ENCODE measurements at regions not wholly inside any gene's neighbourhood (a gene's known extent, or its start where the extent isn't known, plus 50 kb on each side); places are given as distances from the start of the nearest gene placed in this dataset.

GRCh38 chr12:75712223-75712622, 200.8 kb upstream of the KRR1 start:
- H3K4me3 ChIP-seq (ENCODE audit: low read depth, low read length), result no peak overlapping the region
- TF ChIP-seq CTCF (conservative IDR thresholded peaks at IDR 0.05; ENCODE audit: low read depth, low read length), result no peak
- DNase-seq (ENCODE audit: low read depth), result no peak

- no peak overlapping the region for H3K4me3 ChIP-seq (ENCODE audit: low read depth, low read length)
- no peak for DNase-seq (ENCODE audit: low read depth)
- TF ChIP-seq CTCF (conservative IDR thresholded peaks at IDR 0.05; ENCODE audit: low read depth, low read length), result no peak
Measured at GRCh38 chr12:75711271-75711670, 199.9 kb upstream of the KRR1 start.

GRCh38 chr12:75710361-75711069, 199.1 kb upstream of the KRR1 start:
- TF ChIP-seq CTCF (conservative IDR thresholded peaks at IDR 0.05; ENCODE audit: low read depth, low read length), result no peak
- H3K4me3 ChIP-seq (ENCODE audit: low read depth, low read length), result no peak overlapping the region
- DNase-seq (ENCODE audit: low read depth), result no peak

GRCh38 chr12:75709503-75709902, 198.1 kb upstream of the KRR1 start:
- no peak for DNase-seq (ENCODE audit: low read depth)
- H3K4me3 ChIP-seq (ENCODE audit: low read depth, low read length), result no peak overlapping the region

GRCh38 chr12:75708802-75709201, 197.4 kb upstream of the KRR1 start:
- DNase-seq (ENCODE audit: low read depth), result no peak
- no peak overlapping the region for H3K4me3 ChIP-seq (ENCODE audit: low read depth, low read length)
- no peak for TF ChIP-seq CTCF (conservative IDR thresholded peaks at IDR 0.05; ENCODE audit: low read depth, low read length)

More at GRCh38 chr12:75709503-75709902, 198.1 kb upstream of the KRR1 start:
- TF ChIP-seq CTCF (conservative IDR thresholded peaks at IDR 0.05; ENCODE audit: low read depth, low read length), result no peak

GRCh38 chr12:75707983-75708382, 196.6 kb upstream of the KRR1 start:
- no peak for TF ChIP-seq CTCF (conservative IDR thresholded peaks at IDR 0.05; ENCODE audit: low read depth, low read length)
- DNase-seq (ENCODE audit: low read depth), result no peak
- no peak overlapping the region for H3K4me3 ChIP-seq (ENCODE audit: low read depth, low read length)
